GM19324 (cell line): ENCODE measurements at regions not wholly inside any gene's neighbourhood (a gene's known extent, or its start where the extent isn't known, plus 50 kb on each side); places are given as distances from the start of the nearest gene placed in this dataset.
"Not testable (repeated sequence)": the region's sequence is repeated elsewhere in the genome, so short reads cannot be mapped to it uniquely, and the experiment has no call there.

ENCODE experiments used
- ATAC-seq: cut with Tn5 transposase; IDR thresholded peaks from one replicate; pipeline ENCODE4 v1.9.1; 2021; ENCODE audit warnings: mild to moderate bottlenecking, moderate library complexity; ENCODE audit not compliant: unreplicated experiment, low FRiP score

GRCh38 chr16:51527349-51527748 lies 376.3 kb upstream of the SALL1 start:
- no peak for ATAC-seq

- ATAC-seq: no peak
Measured at GRCh38 chr16:51526621-51527020, 375.6 kb upstream of the SALL1 start.

GRCh38 chr16:51524555-51525373 lies 373.7 kb upstream of the SALL1 start:
- ATAC-seq: no peak

GRCh38 chr16:51524070-51524469 lies 373.0 kb upstream of the SALL1 start:
- no peak for ATAC-seq

- ATAC-seq: no peak
Measured at GRCh38 chr16:51523400-51523799, 372.3 kb upstream of the SALL1 start.

- ATAC-seq: no peak
Measured at GRCh38 chr16:51522902-51523301, 371.8 kb upstream of the SALL1 start.

- ATAC-seq: not testable (repeated sequence)
Measured at GRCh38 chr16:51516960-51517359, 365.9 kb upstream of the SALL1 start.

GRCh38 chr16:51510416-51510815 lies 359.3 kb upstream of the SALL1 start:
- ATAC-seq: no peak

- no peak for ATAC-seq
Measured at GRCh38 chr16:51509336-51509735, 358.3 kb upstream of the SALL1 start.

GRCh38 chr16:51508490-51509212 lies 357.6 kb upstream of the SALL1 start:
- ATAC-seq: no peak

- no peak for ATAC-seq
Measured at GRCh38 chr16:51507286-51507685, 356.2 kb upstream of the SALL1 start.

- no peak for ATAC-seq
Measured at GRCh38 chr16:51500306-51500705, 349.2 kb upstream of the SALL1 start.

GRCh38 chr16:51497541-51498211 lies 346.6 kb upstream of the SALL1 start:
- ATAC-seq: no peak

- ATAC-seq: no peak
Measured at GRCh38 chr16:51490866-51491265, 339.8 kb upstream of the SALL1 start.

- no peak for ATAC-seq
Measured at GRCh38 chr16:51487880-51488279, 336.8 kb upstream of the SALL1 start.

- no peak for ATAC-seq
Measured at GRCh38 chr16:51474414-51475091, 323.5 kb upstream of the SALL1 start.

GRCh38 chr16:51473091-51473490 lies 322.0 kb upstream of the SALL1 start:
- no peak for ATAC-seq

GRCh38 chr16:51470492-51470891 lies 319.4 kb upstream of the SALL1 start:
- ATAC-seq: no peak

GRCh38 chr16:51464996-51465395 lies 313.9 kb upstream of the SALL1 start:
- ATAC-seq: no peak

GRCh38 chr16:51461255-51461654 lies 310.2 kb upstream of the SALL1 start:
- no peak for ATAC-seq
